ENCODE measurements at regions not wholly inside any gene's neighbourhood (a gene's known extent, or its start where the extent isn't known, plus 50 kb on each side); places are given as distances from the start of the nearest gene placed in this dataset.
"Not testable (repeated sequence)": the region's sequence is repeated elsewhere in the genome, so short reads cannot be mapped to it uniquely, and the experiment has no call there.

DNA sequence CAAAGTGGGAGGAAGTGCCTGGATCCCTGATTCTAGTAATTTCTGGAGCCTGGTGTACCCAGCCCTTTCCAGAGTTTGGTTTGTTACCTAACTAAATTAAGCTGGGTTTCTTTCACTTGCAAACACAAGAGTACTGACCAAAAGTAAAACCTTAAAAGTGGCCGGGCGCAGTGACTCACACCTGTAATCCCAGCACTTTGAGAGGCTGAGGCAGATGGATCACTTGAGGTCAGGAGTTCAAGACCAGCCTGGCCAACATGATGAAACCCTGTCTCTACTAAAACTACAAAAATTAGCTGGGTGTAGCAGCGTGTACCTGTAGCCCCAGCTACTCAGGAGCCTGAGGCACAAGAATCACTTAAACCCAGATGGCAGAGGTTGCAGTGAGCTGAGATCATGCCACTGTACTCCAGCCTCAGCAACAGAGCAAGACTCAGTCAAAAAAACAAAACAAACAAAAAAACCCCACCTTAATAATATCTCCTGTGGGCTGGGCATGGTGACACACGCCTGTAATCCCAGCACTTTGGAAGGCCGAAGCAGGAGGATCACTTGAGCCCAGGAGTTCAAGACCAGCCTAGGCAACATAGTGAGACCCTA is 78.0 kb upstream of the BLID start:
- TF ChIP-seq, protein P1, sequence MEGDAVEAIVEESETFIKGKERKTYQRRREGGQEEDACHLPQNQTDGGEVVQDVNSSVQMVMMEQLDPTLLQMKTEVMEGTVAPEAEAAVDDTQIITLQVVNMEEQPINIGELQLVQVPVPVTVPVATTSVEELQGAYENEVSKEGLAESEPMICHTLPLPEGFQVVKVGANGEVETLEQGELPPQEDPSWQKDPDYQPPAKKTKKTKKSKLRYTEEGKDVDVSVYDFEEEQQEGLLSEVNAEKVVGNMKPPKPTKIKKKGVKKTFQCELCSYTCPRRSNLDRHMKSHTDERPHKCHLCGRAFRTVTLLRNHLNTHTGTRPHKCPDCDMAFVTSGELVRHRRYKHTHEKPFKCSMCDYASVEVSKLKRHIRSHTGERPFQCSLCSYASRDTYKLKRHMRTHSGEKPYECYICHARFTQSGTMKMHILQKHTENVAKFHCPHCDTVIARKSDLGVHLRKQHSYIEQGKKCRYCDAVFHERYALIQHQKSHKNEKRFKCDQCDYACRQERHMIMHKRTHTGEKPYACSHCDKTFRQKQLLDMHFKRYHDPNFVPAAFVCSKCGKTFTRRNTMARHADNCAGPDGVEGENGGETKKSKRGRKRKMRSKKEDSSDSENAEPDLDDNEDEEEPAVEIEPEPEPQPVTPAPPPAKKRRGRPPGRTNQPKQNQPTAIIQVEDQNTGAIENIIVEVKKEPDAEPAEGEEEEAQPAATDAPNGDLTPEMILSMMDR (conservative IDR thresholded peaks at IDR 0.05; ENCODE audit: low read length) = not testable (repeated sequence)
- TF ChIP-seq EZH2phosphoT487 (IDR thresholded peaks at IDR 0.05; ENCODE audit: borderline replicate concordance) = not testable (repeated sequence)

Measured in Loucy (cell line).